Left cardiac atrium (tissue), 4 donors: ENCODE measurements at regions not wholly inside any gene's neighbourhood (a gene's known extent, or its start where the extent isn't known, plus 50 kb on each side); places are given as distances from the start of the nearest gene placed in this dataset.
"Not testable (repeated sequence)": the region's sequence is repeated elsewhere in the genome, so short reads cannot be mapped to it uniquely, and the experiment has no call there.

ENCODE experiments used
- ATAC-seq, 2 donors: fragments of 200-7000 bp; cut with Tn5 transposase; one replicate each; pipeline ENCODE4 v1.9.1; 2020; ENCODE audit warnings: mild to moderate bottlenecking in 2 of 2, moderate library complexity in 2 of 2
- DNase-seq: peaks from one replicate; pipeline ENCODE4 v3.0.0-alpha.2; 2020
- intact Hi-C, 2 donors: fragments of 100-400 bp; cut with DNase I; formaldehyde crosslinking; loops; one replicate each; pipeline versions ENCODE4 v1.14.1 to v1.15.1; 2022 to 2023
- donor health status: DM: no; HTN: yes; CAD: no.
- donor health status: DM: no; HTN: yes; CAD: no; lungs with severe emphysema.
- donor health status: DM: yes; HTN: yes; CAD: no.
- donor health status: Dilated cardiomyopathy.

DNA sequence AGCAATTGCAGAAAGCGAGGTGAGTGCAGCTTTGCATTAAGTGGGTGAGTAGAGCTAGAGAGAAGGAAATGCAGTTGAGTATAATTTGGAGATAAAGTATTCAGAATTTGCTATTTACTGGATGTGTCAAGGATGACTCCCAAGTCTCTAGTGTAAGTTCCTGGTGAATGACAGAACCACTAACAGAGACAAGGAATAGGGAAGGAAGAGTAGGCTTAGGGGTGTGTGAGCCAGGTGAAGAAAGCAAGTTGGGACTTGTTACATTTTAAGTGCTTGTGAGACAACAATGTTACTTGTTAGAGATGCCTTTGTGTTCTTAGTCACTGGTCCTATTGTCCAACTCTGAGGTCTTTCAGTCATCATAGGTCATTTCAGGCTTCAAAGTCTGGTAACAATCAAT lies 70.8 kb downstream of the TBC1D26 start:
- ATAC-seq, intact Hi-C loops, DNase-seq: not testable (repeated sequence)

DNA sequence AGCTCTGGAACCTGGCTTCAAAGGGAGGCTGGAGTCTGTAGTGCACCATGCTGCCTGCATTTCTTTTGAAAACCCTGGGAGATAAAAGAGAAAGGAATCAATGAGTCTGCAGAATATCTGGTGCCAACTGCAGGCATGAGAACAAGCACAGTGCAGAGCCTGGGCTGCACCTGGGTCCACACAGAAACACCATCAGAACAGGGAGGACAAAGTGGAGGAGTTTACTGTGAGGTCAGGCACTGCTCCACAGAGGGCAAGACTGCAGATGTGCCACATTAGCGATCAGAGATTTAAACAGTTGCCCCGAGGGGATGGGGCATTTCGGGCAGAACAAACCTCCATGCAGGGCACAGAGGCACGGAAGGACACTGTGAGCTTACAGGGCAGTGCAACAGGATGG lies 74.7 kb downstream of the TBC1D26 start:
- intact Hi-C loops, ATAC-seq, DNase-seq: not testable (repeated sequence)

DNA sequence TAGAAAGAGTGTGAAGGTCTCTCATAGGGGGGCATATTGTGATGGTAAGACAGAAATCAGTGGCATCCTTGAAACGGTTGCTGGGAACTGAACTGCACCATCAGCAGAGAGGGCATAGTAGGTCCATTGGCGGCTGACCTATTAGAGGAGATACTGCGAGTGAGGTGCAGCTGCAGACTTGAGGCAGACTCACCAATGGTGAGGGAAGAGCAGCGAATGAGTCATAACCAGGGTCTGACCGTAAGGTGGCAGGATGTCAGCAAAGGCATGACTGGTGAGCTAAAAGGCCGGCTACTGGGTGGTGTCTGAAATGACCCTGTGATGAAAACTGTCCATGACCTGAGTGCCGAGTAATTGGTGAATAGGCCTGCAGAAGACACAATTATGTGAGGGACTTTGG lies 81.3 kb downstream of the TBC1D26 start:
- intact Hi-C loops, DNase-seq, ATAC-seq: not testable (repeated sequence)

DNA sequence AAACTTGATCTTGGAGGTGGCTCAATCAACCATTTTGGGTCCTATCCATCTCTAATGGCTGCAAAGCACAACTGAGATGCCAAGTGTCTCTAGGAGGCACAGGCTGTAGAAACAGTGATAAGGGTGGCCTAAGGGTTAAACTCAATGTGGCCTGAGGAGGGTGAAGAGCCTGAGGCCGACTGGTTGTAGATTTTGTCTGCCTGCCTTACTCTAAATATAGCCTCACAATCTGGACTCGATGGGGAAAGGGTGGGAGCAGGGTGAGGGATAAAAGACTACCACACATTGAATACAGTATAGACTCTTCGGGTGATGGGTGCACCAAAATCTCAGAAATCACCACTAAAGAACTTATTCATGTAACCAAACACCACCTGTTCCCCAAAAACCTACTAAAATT lies 81.9 kb downstream of the TBC1D26 start:
- DNase-seq, ATAC-seq, intact Hi-C loops: not testable (repeated sequence)

DNA sequence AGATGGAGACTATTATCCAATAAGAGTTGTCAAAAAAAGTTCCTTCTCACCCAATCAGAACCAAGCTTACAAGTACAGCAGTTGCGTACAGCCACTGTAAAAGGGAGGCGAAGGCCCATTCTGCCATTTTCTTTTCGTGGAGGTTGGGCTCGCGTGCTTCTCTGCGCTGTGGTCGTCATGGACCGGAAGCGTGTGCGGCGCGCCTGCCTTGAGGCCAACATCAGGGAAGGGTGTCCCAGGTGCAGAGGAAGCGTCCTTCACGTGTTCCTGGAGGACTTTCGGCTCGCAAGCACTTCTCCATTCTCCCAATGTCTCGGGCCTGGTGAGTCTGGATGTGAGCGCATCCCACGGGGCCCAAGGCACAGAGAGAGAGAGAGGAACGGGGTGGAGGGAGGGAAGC lies 85.8 kb downstream of the TBC1D26 start:
- DNase-seq, intact Hi-C loops, ATAC-seq: not testable (repeated sequence)

DNA sequence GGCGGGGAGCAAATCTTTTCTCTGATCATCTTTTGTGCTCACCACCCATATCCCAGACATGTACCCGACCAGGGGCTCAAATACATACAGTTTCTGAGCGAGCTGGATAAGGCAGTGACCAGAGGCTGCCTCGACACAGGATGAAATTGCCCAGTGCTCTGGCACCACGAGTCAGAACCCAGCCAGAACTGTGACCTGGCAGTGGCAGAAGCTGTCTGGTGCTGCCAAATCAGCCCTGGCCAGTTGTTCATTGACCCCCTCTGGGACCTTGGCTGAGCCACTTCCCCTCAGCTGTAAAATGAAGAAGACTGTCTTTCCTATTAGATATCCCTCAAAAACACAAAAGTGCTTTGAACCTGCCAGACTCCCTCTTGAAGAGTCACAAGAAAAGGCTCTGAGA lies 90.2 kb downstream of the TBC1D26 start:
- DNase-seq, intact Hi-C loops: not testable (repeated sequence)
- peak in 1 of 2 donors; percentile 41 for ATAC-seq

- ATAC-seq (peak; percentile 96 to 99), DNase-seq (peak; percentile 82)
- intact Hi-C loops = loop anchor here in 1 of 2 donors (5.0 kb wide), 1 partner anchor 168 kb away; the partner anchor contains the start of genes TTC19 and ZSWIM7
Measured at GRCh38 chr17:15828727-15829314, 96.7 kb downstream of the TBC1D26 start.

DNA sequence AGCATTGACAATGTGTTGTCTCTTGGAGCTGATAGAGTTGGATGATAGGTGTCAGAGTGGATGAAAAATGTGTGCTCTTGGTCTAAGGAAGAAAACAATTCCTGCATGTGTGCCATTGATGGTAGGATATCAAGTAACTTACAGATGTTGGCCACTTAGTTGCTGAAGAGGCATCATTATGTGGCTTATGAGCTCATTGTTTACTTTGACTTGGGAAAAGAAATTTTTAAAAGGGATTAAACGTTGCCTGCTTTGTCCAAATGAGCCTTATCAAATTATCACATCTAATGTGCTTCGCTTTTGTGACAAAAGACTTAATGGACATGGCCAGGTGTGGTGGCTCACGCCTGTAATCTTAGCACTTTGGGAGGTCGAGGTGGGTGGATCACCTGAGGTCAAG lies 98.1 kb downstream of the TBC1D26 start:
- DNase-seq, intact Hi-C loops, ATAC-seq: not testable (repeated sequence)

GRCh38 chr17:15831182-15831581 lies 99.1 kb downstream of the TBC1D26 start:
- ATAC-seq, DNase-seq, intact Hi-C loops: not testable (repeated sequence)

DNA sequence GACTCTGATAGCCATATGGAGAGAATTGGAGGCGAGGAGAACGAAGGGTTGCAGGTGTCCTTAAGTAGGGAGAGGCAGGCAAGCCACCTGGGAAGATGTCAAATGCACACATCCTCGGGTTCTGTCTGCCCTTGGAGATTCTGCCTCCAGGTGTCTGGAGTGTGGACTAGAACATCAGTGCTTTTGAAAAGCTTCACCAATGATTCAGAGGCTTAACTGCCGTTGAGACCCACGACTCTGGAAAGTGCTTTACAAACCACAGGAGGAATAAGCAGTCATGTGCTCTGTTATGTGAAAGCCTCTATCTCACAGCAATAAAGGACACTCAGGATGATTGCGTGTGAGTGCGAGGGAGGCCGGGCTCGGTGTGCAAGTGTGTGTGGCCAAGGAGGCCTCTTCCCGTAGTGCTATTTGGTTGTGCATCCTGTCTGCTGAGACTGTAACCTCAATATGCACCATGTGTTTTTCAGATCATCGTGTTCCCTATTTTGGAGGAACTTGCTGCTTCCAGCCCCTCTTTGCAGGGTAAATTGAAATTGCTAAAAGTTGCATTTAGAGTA lies 100.9 kb downstream of the TBC1D26 start:
- DNase-seq, ATAC-seq, intact Hi-C loops: not testable (repeated sequence)

- DNase-seq, intact Hi-C loops, ATAC-seq: not testable (repeated sequence)
Measured at GRCh38 chr17:15833890-15834289, 101.8 kb downstream of the TBC1D26 start.

GRCh38 chr17:15835481-15835880 lies 103.4 kb downstream of the TBC1D26 start:
- DNase-seq, intact Hi-C loops, ATAC-seq: not testable (repeated sequence)

DNA sequence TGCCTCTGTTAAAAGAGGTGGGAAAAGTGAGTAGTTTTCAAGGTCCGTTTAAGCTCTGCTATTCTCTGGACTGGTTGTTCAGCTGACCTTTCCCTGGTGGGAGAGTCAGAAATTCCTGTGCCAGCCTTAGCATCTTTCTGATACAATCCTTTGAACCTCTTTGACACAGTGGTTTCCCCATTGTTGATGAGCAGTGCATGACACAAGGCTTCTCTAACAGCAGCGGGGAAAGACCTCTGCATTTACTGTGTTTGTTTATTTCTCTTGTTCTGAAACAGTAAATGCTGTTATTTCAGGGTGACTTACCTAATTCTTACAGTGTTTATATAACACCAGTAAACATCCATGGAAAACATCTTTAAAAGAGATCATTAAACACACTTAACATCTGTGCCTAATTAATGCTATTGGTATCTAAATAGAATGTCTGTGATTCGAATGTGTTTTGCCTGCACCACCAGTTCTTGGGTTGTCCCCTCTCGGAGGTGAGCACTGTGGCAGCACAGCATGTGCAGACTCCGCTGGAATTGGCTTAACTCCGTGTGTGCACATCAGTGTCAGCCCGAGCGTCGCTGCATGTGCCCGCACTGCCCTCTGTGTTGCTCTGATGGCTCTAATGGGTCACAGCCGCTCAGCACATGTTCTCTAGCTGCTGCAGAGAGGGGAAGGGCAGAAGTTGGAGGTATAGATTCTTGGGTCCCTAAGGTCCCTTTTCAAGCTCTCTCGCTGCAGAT lies 104.3 kb downstream of the TBC1D26 start:
- ATAC-seq, DNase-seq, intact Hi-C loops: not testable (repeated sequence)

- DNase-seq, intact Hi-C loops, ATAC-seq: not testable (repeated sequence)
Measured at GRCh38 chr17:15836991-15837390, 104.9 kb downstream of the TBC1D26 start.

DNA sequence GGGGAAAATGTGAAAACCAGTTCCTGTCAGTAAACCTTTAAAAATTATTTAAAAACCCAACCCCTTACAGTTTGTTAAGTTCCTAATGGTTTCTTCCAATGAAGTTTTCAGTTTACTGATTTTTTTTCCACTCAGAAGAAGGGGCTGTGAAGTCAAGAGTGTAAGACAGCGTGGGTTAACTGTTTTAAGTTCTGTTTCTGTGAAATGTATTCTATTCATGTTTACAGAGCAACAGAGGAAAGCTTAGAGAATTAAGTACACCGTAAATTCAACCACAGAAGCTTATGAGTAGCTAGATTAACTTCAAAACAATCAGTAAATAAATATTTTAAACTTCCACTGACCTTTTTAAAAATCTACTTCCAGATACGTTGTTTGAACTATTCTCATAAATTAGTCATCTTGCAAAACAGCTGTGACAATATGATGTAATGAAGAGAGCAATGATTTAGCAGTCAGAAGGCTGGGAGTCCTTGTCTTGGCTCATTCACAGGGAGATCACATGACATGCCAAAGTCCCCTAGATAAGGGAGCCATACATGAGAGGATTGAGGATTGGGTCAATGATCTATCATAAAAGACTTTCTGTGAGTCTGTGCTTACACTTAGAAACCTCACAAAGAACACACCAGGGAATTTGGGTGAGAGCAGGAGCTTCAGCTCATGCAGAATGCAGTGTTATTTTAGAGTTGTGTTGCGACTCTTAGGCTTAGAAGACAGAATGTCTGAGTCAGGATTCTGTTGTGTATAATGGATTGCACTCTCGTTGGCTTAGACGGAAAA lies 97.3 kb upstream of the ADORA2B start:
- peak; percentile 55 to 88 for ATAC-seq
- DNase-seq, intact Hi-C loops: not testable (repeated sequence)

- intact Hi-C loops = not testable (repeated sequence)
- peak; percentile 43 for DNase-seq
- ATAC-seq = peak in 1 of 2 donors; percentile 83
Measured at GRCh38 chr17:15849054-15849453, 95.9 kb upstream of the ADORA2B start.

GRCh38 chr17:15850071-15850470 lies 94.9 kb upstream of the ADORA2B start:
- DNase-seq, ATAC-seq, intact Hi-C loops: not testable (repeated sequence)

GRCh38 chr17:15850687-15851086 lies 94.2 kb upstream of the ADORA2B start:
- ATAC-seq, intact Hi-C loops: not testable (repeated sequence)

DNA sequence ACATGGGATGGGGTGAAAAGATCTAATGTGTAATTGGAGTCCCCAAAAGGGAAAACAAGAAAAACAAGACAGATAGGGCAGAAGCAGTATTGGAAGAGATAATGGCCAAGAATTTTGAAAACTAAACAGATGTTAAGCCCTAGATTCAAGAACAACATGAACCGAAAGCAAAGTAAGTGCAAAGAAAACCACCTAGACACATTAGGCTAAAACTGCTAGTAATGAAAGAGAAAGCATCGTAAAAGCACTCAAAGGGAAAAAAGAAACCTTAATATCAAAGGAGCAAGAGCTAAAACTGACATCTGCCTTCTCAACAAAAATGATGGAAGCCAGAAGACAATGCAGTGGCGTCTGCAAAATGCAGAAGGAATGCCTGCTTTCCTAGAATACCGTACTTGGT lies 92.1 kb upstream of the ADORA2B start:
- intact Hi-C loops, DNase-seq, ATAC-seq: not testable (repeated sequence)

More at GRCh38 chr17:15850687-15851086, 94.2 kb upstream of the ADORA2B start:
- DNase-seq = not testable (repeated sequence)
